RWPE1 (cell line): ENCODE measurements at regions not wholly inside any gene's neighbourhood (a gene's known extent, or its start where the extent isn't known, plus 50 kb on each side); places are given as distances from the start of the nearest gene placed in this dataset.

ENCODE experiments used
- CTCF ChIA-PET: fragments of 350-600 bp; sonication (Branson Sonifier 250); formaldehyde crosslinking; extraction: SDS; loops from one replicate; lab custom pipeline; 2021; lab: Yijun Ruan, JAX
- POLR2A ChIA-PET: fragments of 400-600 bp; formaldehyde crosslinking; extraction: SDS; loops from one replicate; lab custom pipeline; 2020; ENCODE audit warnings: antibody characterized with exemption; ENCODE audit not compliant: low non-redundant PET; lab: Yijun Ruan, JAX
- DNase-seq: peaks from one replicate; pipeline ENCODE4 v3.0.0; 2012; ENCODE audit warnings: low spot score
- H3K27ac ChIP-seq: fragments of 450-650 bp; 2 replicates; pipeline ENCODE4 v1.5.1; 2017
- CTCF ChIP-seq: fragments of 450-650 bp; conservative IDR thresholded peaks from 2 replicates; pipeline ENCODE4 v1.5.1; 2017; ENCODE audit warnings: low read depth, mild to moderate bottlenecking

GRCh38 chr17:52482271-52482670 is 323.8 kb upstream of the CA10 start:
- POLR2A ChIA-PET: no interaction called here
- no peak for TF ChIP-seq CTCF
- H3K27ac ChIP-seq: no peak overlapping the region
- CTCF ChIA-PET: no interaction called here
- no peak for DNase-seq

- no peak for TF ChIP-seq CTCF
- CTCF ChIA-PET: interaction anchor here (0.6 kb wide), 2 partner anchors 174 to 356 kb away, joined by 3 read pairs; no protein-coding TSS in a partner anchor
- POLR2A ChIA-PET: no interaction called here
- H3K27ac ChIP-seq: no peak overlapping the region
- no peak for DNase-seq
Measured at GRCh38 chr17:52477824-52478699, 319.5 kb upstream of the CA10 start.

- no peak for DNase-seq
- H3K27ac ChIP-seq: no peak overlapping the region
- POLR2A ChIA-PET: no interaction called here
- CTCF ChIA-PET: no interaction called here
- no peak for TF ChIP-seq CTCF
Measured at GRCh38 chr17:52476638-52477313, 318.3 kb upstream of the CA10 start.

GRCh38 chr17:52470553-52470952 is 312.0 kb upstream of the CA10 start:
- ChIA-PET CTCF (no interaction called here), POLR2A (no interaction called here)
- no peak for DNase-seq
- no peak overlapping the region for H3K27ac ChIP-seq
- no peak for TF ChIP-seq CTCF

- H3K27ac ChIP-seq: no peak overlapping the region
- ChIA-PET CTCF (interaction anchor here (0.6 kb wide), 1 partner anchor 29 kb away, joined by 5 read pairs; no protein-coding TSS in a partner anchor), POLR2A (no interaction called here)
- no peak for DNase-seq
- TF ChIP-seq CTCF: no peak
Measured at GRCh38 chr17:52465407-52465806, 306.9 kb upstream of the CA10 start.

GRCh38 chr17:52451294-52451861 is 292.9 kb upstream of the CA10 start:
- POLR2A ChIA-PET: no interaction called here
- CTCF ChIA-PET: no interaction called here

More at GRCh38 chr17:52451294-52451861, 292.9 kb upstream of the CA10 start:
- no peak for TF ChIP-seq CTCF
- no peak for DNase-seq
- H3K27ac ChIP-seq: no peak overlapping the region
